GM10266 (cell line): ENCODE measurements at regions not wholly inside any gene's neighbourhood (a gene's known extent, or its start where the extent isn't known, plus 50 kb on each side); places are given as distances from the start of the nearest gene placed in this dataset.
"Not testable (repeated sequence)": the region's sequence is repeated elsewhere in the genome, so short reads cannot be mapped to it uniquely, and the experiment has no call there.

ENCODE experiments used
- DNase-seq: peaks from one replicate; pipeline ENCODE4 v3.0.0; 2012; ENCODE audit errors: extremely low spot score
- CTCF ChIP-seq: IDR thresholded peaks from 2 replicates; pipeline ENCODE4 v1.5.1; 2012; ENCODE audit warnings: mild to moderate bottlenecking, low read depth; ENCODE audit not compliant: control insufficient read depth, insufficient read depth; ENCODE audit errors: missing control alignments

GRCh38 chrX:139002319-139002718 lies 290.8 kb upstream of the FGF13 start:
- no peak for TF ChIP-seq CTCF
- DNase-seq: no peak

- TF ChIP-seq CTCF: no peak
- no peak for DNase-seq
These were observed 284.8 kb upstream of the FGF13 start for GRCh38 chrX:138996268-138996667.

GRCh38 chrX:138995458-138995857 lies 283.9 kb upstream of the FGF13 start:
- DNase-seq: no peak
- TF ChIP-seq CTCF: no peak

GRCh38 chrX:138990425-138990824 lies 278.9 kb upstream of the FGF13 start:
- not testable (repeated sequence) for DNase-seq

- TF ChIP-seq CTCF: no peak
- DNase-seq: no peak
These were observed 275.3 kb upstream of the FGF13 start for GRCh38 chrX:138986866-138987265.

- no peak for DNase-seq
- TF ChIP-seq CTCF: no peak
These were observed 274.7 kb upstream of the FGF13 start for GRCh38 chrX:138986235-138986634.

- DNase-seq: no peak
- no peak for TF ChIP-seq CTCF
These were observed 270.8 kb upstream of the FGF13 start for GRCh38 chrX:138982365-138982764.

GRCh38 chrX:138964501-138964900 lies 253.0 kb upstream of the FGF13 start:
- no peak for TF ChIP-seq CTCF
- no peak for DNase-seq

- DNase-seq: not testable (repeated sequence)
These were observed 250.9 kb upstream of the FGF13 start for GRCh38 chrX:138962419-138962818.
